Choroid plexus epithelial cell (primary cell): ENCODE measurements at regions not wholly inside any gene's neighbourhood (a gene's known extent, or its start where the extent isn't known, plus 50 kb on each side); places are given as distances from the start of the nearest gene placed in this dataset.

Experiments
- DNase-seq: peaks from one replicate; pipeline ENCODE4 v3.0.0-alpha.2; 2010; ENCODE audit warnings: low read depth
- H3K4me3 ChIP-seq: 2 replicates; pipeline ENCODE4 v1.5.1; 2011; ENCODE audit warnings: low read depth, mild to moderate bottlenecking, control low read depth, low read length, moderate library complexity
- CTCF ChIP-seq: conservative IDR thresholded peaks from 2 replicates; pipeline ENCODE4 v1.5.1; 2011; ENCODE audit warnings: low read depth, mild to moderate bottlenecking, control low read depth, inconsistent platforms, low read length, moderate library complexity

- no peak overlapping the region for H3K4me3 ChIP-seq
- DNase-seq: no peak
- no peak for TF ChIP-seq CTCF
Measured at GRCh38 chr4:156659570-156659969, 312.0 kb downstream of the PDGFC start.

DNA sequence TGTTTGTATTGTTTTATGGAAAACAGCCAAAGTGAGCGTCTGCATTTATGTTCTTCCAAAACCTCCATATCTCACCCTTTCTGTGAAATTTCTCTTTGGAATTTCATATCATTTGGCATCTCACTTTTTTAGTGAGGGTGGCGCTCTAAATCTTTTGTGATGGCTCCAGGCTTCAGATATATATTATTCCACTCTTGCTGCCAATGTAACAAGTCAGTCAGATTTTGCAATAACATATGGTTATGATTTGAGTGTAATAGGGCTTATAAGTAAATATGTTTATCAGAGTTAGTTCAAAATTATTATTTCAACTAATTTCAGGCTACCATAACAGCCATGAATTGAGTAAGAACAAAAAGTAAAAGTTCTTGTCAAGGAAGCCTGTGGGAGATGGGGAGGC, 314.7 kb downstream of the PDGFC start:
- H3K4me3 ChIP-seq: no peak overlapping the region
- no peak for DNase-seq
- TF ChIP-seq CTCF: no peak

DNA sequence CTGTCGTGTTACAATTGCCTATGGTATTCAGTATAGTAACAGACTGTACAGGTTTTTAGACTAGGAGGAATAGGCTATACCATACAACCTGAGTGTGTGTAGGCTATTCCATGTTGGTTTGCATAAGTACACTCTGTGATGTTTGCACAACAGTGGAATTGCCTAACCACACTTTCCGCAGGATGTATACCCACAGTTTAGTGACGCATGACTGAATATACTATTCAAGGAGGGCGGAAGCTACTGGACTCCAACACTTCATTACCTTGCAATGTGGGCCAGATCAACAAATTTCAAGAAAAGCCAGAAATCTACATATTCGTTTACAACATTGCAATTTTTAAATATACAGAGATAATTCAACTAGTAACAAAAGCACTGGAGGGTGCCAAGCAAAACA, 317.2 kb downstream of the PDGFC start:
- TF ChIP-seq CTCF: no peak
- no peak overlapping the region for H3K4me3 ChIP-seq
- peak; percentile 41 for DNase-seq

DNA sequence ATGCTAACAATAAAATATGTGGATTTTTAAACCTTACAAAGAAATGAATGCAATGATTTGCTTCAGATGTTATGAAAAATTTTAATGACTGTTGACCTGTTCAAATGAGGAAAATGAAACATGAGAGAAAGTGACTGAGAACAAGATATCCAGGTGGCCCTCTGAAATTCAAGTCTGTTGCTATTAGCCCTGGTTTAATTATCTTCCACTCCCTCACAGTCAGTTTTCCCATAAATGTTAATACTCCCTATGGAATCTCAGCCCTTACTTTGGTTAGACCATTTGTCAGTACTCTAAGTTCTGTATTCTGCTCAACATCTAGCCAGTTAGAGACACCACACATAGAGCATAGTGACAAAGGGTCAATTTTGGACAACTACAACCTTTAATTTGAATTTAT, 327.8 kb downstream of the PDGFC start:
- no peak overlapping the region for H3K4me3 ChIP-seq
- no peak for DNase-seq
- TF ChIP-seq CTCF: no peak

- TF ChIP-seq CTCF: no peak
- no peak for DNase-seq
- H3K4me3 ChIP-seq: no peak overlapping the region
Measured at GRCh38 chr4:156642161-156642560, 329.4 kb downstream of the PDGFC start.

GRCh38 chr4:156638925-156639605, 332.5 kb downstream of the PDGFC start:
- H3K4me3 ChIP-seq: no peak overlapping the region
- DNase-seq: peak; percentile 86
- TF ChIP-seq CTCF: no peak

- no peak overlapping the region for H3K4me3 ChIP-seq
- TF ChIP-seq CTCF: peak; percentile 15
- DNase-seq: peak; percentile 75
Measured at GRCh38 chr4:156638334-156638733, 333.3 kb downstream of the PDGFC start.
